Nephron progenitor cell (in vitro differentiated cells): ENCODE measurements at regions not wholly inside any gene's neighbourhood (a gene's known extent, or its start where the extent isn't known, plus 50 kb on each side); places are given as distances from the start of the nearest gene placed in this dataset.

Experiments used
- DNase-seq: peaks from one replicate; pipeline ENCODE4 v3.0.0; 2021
- H3K27ac Mint-ChIP-seq: 2 replicates; pipeline ENCODE4 v1.8.0; 2021; ENCODE audit warnings: mild to moderate bottlenecking, moderate library complexity, mixed read lengths
- H3K27me3 Mint-ChIP-seq: 2 replicates; pipeline ENCODE4 v1.8.0; 2021; ENCODE audit warnings: mild to moderate bottlenecking, low read depth, mixed read lengths; ENCODE audit not compliant: poor library complexity
- H3K36me3 Mint-ChIP-seq: 2 replicates; pipeline ENCODE4 v1.8.0; 2021; ENCODE audit warnings: low read depth, mixed read lengths
- H3K4me1 Mint-ChIP-seq: 2 replicates; pipeline ENCODE4 v1.8.0; 2021; ENCODE audit warnings: mixed read lengths
- H3K4me3 Mint-ChIP-seq: 2 replicates; pipeline ENCODE4 v1.8.0; 2021; ENCODE audit warnings: mild to moderate bottlenecking, moderate library complexity, mixed read lengths
- H3K9me3 Mint-ChIP-seq: 2 replicates; pipeline ENCODE4 v1.8.0; 2021; ENCODE audit warnings: mild to moderate bottlenecking, moderate library complexity, mixed read lengths
- TF ChIP-seq, protein P1 (sequence below): fragments of 200-600 bp; sonication (generic); IDR thresholded peaks from 2 replicates; pipeline ENCODE4 v1.5.0; 2021; ENCODE audit warnings: antibody characterized with exemption

GRCh38 chr2:146786396-146786795 is 1058.4 kb upstream of the ACVR2A start:
- Mint-ChIP-seq H3K9me3 (peaks cover 41% of the 10 kb centered on the region), H3K27ac (no peak overlapping the region), H3K4me3 (no peak overlapping the region), H3K36me3 (no peaks in the 10 kb centered on the region), H3K27me3 (no peaks in the 10 kb centered on the region), H3K4me1 (no peaks in the 10 kb centered on the region)
- no peak for DNase-seq
- TF ChIP-seq, protein P1, sequence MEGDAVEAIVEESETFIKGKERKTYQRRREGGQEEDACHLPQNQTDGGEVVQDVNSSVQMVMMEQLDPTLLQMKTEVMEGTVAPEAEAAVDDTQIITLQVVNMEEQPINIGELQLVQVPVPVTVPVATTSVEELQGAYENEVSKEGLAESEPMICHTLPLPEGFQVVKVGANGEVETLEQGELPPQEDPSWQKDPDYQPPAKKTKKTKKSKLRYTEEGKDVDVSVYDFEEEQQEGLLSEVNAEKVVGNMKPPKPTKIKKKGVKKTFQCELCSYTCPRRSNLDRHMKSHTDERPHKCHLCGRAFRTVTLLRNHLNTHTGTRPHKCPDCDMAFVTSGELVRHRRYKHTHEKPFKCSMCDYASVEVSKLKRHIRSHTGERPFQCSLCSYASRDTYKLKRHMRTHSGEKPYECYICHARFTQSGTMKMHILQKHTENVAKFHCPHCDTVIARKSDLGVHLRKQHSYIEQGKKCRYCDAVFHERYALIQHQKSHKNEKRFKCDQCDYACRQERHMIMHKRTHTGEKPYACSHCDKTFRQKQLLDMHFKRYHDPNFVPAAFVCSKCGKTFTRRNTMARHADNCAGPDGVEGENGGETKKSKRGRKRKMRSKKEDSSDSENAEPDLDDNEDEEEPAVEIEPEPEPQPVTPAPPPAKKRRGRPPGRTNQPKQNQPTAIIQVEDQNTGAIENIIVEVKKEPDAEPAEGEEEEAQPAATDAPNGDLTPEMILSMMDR = no peak

GRCh38 chr2:146785101-146785500 is 1059.7 kb upstream of the ACVR2A start:
- Mint-ChIP-seq H3K36me3 (no peaks in the 10 kb centered on the region), H3K27ac (no peak overlapping the region), H3K4me3 (no peak overlapping the region), H3K9me3 (peaks cover 31% of the 10 kb centered on the region), H3K4me1 (no peaks in the 10 kb centered on the region), H3K27me3 (peaks cover 2% of the 10 kb centered on the region)
- TF ChIP-seq, protein P1 = no peak
- no peak for DNase-seq

DNA sequence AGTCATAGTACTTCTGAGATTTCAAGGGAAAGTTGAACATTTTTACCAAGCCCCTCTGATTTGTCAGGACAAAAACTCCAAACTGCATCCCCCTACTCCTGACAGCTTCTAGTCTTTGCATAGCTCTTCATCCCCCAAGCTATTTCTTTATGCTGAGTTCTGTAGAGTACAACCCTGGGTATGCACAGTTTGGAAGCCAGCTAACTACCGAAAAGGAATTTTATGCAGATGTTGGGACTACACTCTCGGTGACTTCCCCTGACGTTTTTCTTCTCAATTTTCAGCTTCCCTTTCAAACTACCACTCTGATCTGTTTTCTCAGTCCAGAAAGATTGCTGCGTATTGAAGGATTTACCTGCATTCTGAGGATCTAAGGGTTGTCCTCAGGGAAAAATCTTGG is 1060.2 kb upstream of the ACVR2A start:
- peaks cover 26% of the 10 kb centered on the region for H3K9me3 Mint-ChIP-seq
- H3K4me3 Mint-ChIP-seq = no peak overlapping the region
- H3K27ac Mint-ChIP-seq = no peak overlapping the region
- DNase-seq = no peak
- H3K27me3 Mint-ChIP-seq = peaks cover 2% of the 10 kb centered on the region
- TF ChIP-seq, protein P1 = no peak
- H3K4me1 Mint-ChIP-seq = no peaks in the 10 kb centered on the region
- H3K36me3 Mint-ChIP-seq = no peaks in the 10 kb centered on the region

DNA sequence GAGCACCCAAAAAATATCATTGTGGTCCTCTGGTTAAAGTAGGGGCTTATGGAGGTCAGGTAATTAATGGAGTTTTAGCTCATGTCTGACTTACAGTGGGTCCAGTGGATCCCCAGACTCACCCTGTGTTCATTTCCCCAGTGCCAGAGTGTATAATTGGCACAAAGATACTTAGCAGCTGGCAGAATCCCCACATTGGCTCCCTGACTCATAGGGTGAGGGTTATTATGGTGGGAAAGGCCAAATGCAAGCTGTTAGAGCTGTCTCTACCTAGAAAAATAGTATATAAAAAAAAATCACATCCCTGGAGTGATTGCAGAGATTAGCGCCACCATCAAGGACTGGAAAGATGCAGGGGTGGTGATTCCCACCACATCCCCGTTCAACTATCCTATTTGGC is 1067.6 kb upstream of the ACVR2A start:
- no peak for DNase-seq
- H3K27me3 Mint-ChIP-seq = peaks cover 2% of the 10 kb centered on the region
- H3K4me1 Mint-ChIP-seq = no peaks in the 10 kb centered on the region
- H3K4me3 Mint-ChIP-seq = no peak overlapping the region
- H3K9me3 Mint-ChIP-seq = no peaks in the 10 kb centered on the region
- no peaks in the 10 kb centered on the region for H3K36me3 Mint-ChIP-seq
- TF ChIP-seq, protein P1 = no peak
- H3K27ac Mint-ChIP-seq = no peak overlapping the region

- H3K27ac Mint-ChIP-seq = no peak overlapping the region
- TF ChIP-seq, protein P1 = no peak
- no peaks in the 10 kb centered on the region for H3K4me1 Mint-ChIP-seq
- H3K36me3 Mint-ChIP-seq = no peaks in the 10 kb centered on the region
- H3K9me3 Mint-ChIP-seq = no peaks in the 10 kb centered on the region
- no peak overlapping the region for H3K4me3 Mint-ChIP-seq
- DNase-seq = no peak
- peaks cover 2% of the 10 kb centered on the region for H3K27me3 Mint-ChIP-seq
Measured at GRCh38 chr2:146776596-146776995, 1068.2 kb upstream of the ACVR2A start.

GRCh38 chr2:146771531-146771930 is 1073.3 kb upstream of the ACVR2A start:
- no peak overlapping the region for H3K27ac Mint-ChIP-seq
- no peaks in the 10 kb centered on the region for H3K27me3 Mint-ChIP-seq
- no peaks in the 10 kb centered on the region for H3K4me1 Mint-ChIP-seq
- H3K36me3 Mint-ChIP-seq = no peaks in the 10 kb centered on the region
- H3K4me3 Mint-ChIP-seq = no peak overlapping the region
- TF ChIP-seq, protein P1 = no peak
- no peak for DNase-seq
- H3K9me3 Mint-ChIP-seq = no peaks in the 10 kb centered on the region
